ENCODE measurements at regions not wholly inside any gene's neighbourhood (a gene's known extent, or its start where the extent isn't known, plus 50 kb on each side); places are given as distances from the start of the nearest gene placed in this dataset.

DNA sequence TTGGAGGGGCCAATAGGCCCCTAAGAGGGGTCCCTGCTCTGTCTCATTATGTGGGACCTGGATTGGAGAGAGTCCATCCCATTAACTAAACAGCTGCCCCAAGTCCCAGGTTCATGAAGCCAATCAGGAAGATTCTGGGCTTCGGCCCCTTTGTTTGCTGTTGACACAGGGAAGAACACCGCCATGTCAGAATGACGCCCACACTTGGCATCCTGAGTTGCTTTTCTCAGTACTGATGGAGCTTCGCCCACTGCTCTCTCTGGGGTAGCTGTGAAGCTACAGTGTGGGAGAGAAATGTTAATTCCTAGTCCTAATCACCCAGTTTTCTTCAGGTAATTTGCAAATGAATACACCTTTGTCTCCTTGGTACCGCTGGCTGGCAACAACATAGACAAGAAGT is 264.7 kb downstream of the GLRX3 start:
- no peaks in the 10 kb centered on the region for H3K4me1 ChIP-seq (ENCODE audit: control insufficient read depth, low read depth, low read length)
- H2BK5ac ChIP-seq (ENCODE audit: low read length), result no peak overlapping the region
- H2BK15ac ChIP-seq (replicated peaks; ENCODE audit: low read depth), result no peak overlapping the region
- no peak overlapping the region for H2AK5ac ChIP-seq (ENCODE audit: low read length)
- no peak overlapping the region for H4K5ac ChIP-seq (ENCODE audit: low read length)
- WGBS (ENCODE audit: extremely low coverage, insufficient coverage, low lambda C conversion rate), result no CpG with 5 or more reads among the region's 5 CpGs
- H3K4me2 ChIP-seq (ENCODE audit: low read length), result no peak overlapping the region
- no peak overlapping the region for H3K56ac ChIP-seq (ENCODE audit: low read length)
- no peaks in the 10 kb centered on the region for H3K79me2 ChIP-seq (ENCODE audit: control insufficient read depth, insufficient read depth, low read length)
- H3K4me3 ChIP-seq (ENCODE audit: low read length), result no peak overlapping the region
- H3K9ac ChIP-seq (ENCODE audit: low read length), result no peak overlapping the region
- H3K4ac ChIP-seq (ENCODE audit: low read depth, low read length), result no peak overlapping the region
- H4K8ac ChIP-seq (ENCODE audit: low read depth, low read length), result no peak overlapping the region
- no peak overlapping the region for H3K27ac ChIP-seq (ENCODE audit: low read depth, low read length)
- H3K79me1 ChIP-seq (ENCODE audit: low read length), result no peaks in the 10 kb centered on the region
- H3K36me3 ChIP-seq (ENCODE audit: control insufficient read depth, insufficient read depth, low read length), result no peaks in the 10 kb centered on the region
- no peak overlapping the region for H2BK120ac ChIP-seq (ENCODE audit: low read depth, low read length)
- no peak overlapping the region for H3K18ac ChIP-seq (ENCODE audit: low read length)
- DNase-seq, result no peak
- H3K23ac ChIP-seq (ENCODE audit: low read length), result no peak overlapping the region
- H3K27me3 ChIP-seq (ENCODE audit: insufficient read depth, low read length, poor library complexity), result no peaks in the 10 kb centered on the region

GRCh38 chr10:130401860-130402765 is 265.9 kb downstream of the GLRX3 start:
- Histone ChIP-seq H3K27me3 (ENCODE audit: insufficient read depth, low read length, poor library complexity) (no peaks in the 10 kb centered on the region), H3K27ac (ENCODE audit: low read depth, low read length) (no peak overlapping the region), H3K4me3 (ENCODE audit: low read length) (no peak overlapping the region), H4K8ac (ENCODE audit: low read depth, low read length) (no peak overlapping the region), H3K79me2 (ENCODE audit: control insufficient read depth, insufficient read depth, low read length) (no peaks in the 10 kb centered on the region), H3K79me1 (ENCODE audit: low read length) (no peaks in the 10 kb centered on the region), H2AK5ac (ENCODE audit: low read length) (no peak overlapping the region), H2BK15ac (replicated peaks; ENCODE audit: low read depth) (no peak overlapping the region), H3K36me3 (ENCODE audit: control insufficient read depth, insufficient read depth, low read length) (no peaks in the 10 kb centered on the region), H3K56ac (ENCODE audit: low read length) (no peak overlapping the region), H2BK5ac (ENCODE audit: low read length) (no peak overlapping the region), H3K4ac (ENCODE audit: low read depth, low read length) (no peak overlapping the region), H2BK120ac (ENCODE audit: low read depth, low read length) (no peak overlapping the region), H4K5ac (ENCODE audit: low read length) (no peak overlapping the region), H3K9ac (ENCODE audit: low read length) (no peak overlapping the region), H3K18ac (ENCODE audit: low read length) (no peak overlapping the region), H3K4me1 (ENCODE audit: control insufficient read depth, low read depth, low read length) (no peaks in the 10 kb centered on the region), H3K23ac (ENCODE audit: low read length) (no peak overlapping the region), H3K4me2 (ENCODE audit: low read length) (no peak overlapping the region)
- WGBS (ENCODE audit: extremely low coverage, insufficient coverage, low lambda C conversion rate), result no CpG with 5 or more reads among the region's 16 CpGs
- no peak for DNase-seq

- no peak for DNase-seq
- no CpG with 5 or more reads among the region's 6 CpGs for WGBS (ENCODE audit: extremely low coverage, insufficient coverage, low lambda C conversion rate)
- no peak overlapping the region for H3K23ac ChIP-seq (ENCODE audit: low read length)
- H3K27ac ChIP-seq (ENCODE audit: low read depth, low read length), result no peak overlapping the region
- no peaks in the 10 kb centered on the region for H3K27me3 ChIP-seq (ENCODE audit: insufficient read depth, low read length, poor library complexity)
- H3K4ac ChIP-seq (ENCODE audit: low read depth, low read length), result no peak overlapping the region
- H2BK15ac ChIP-seq (replicated peaks; ENCODE audit: low read depth), result no peak overlapping the region
- H3K9ac ChIP-seq (ENCODE audit: low read length), result no peak overlapping the region
- H3K79me2 ChIP-seq (ENCODE audit: control insufficient read depth, insufficient read depth, low read length), result no peaks in the 10 kb centered on the region
- no peak overlapping the region for H2AK5ac ChIP-seq (ENCODE audit: low read length)
- no peak overlapping the region for H3K56ac ChIP-seq (ENCODE audit: low read length)
- no peak overlapping the region for H3K4me2 ChIP-seq (ENCODE audit: low read length)
- H2BK5ac ChIP-seq (ENCODE audit: low read length), result no peak overlapping the region
- no peaks in the 10 kb centered on the region for H3K4me1 ChIP-seq (ENCODE audit: control insufficient read depth, low read depth, low read length)
- H3K18ac ChIP-seq (ENCODE audit: low read length), result no peak overlapping the region
- no peak overlapping the region for H3K4me3 ChIP-seq (ENCODE audit: low read length)
- H4K8ac ChIP-seq (ENCODE audit: low read depth, low read length), result no peak overlapping the region
- H3K36me3 ChIP-seq (ENCODE audit: control insufficient read depth, insufficient read depth, low read length), result no peaks in the 10 kb centered on the region
- H2BK120ac ChIP-seq (ENCODE audit: low read depth, low read length), result no peak overlapping the region
- H4K5ac ChIP-seq (ENCODE audit: low read length), result no peak overlapping the region
- H3K79me1 ChIP-seq (ENCODE audit: low read length), result no peaks in the 10 kb centered on the region
Observed at GRCh38 chr10:130403153-130404075, 267.2 kb downstream of the GLRX3 start.

DNA sequence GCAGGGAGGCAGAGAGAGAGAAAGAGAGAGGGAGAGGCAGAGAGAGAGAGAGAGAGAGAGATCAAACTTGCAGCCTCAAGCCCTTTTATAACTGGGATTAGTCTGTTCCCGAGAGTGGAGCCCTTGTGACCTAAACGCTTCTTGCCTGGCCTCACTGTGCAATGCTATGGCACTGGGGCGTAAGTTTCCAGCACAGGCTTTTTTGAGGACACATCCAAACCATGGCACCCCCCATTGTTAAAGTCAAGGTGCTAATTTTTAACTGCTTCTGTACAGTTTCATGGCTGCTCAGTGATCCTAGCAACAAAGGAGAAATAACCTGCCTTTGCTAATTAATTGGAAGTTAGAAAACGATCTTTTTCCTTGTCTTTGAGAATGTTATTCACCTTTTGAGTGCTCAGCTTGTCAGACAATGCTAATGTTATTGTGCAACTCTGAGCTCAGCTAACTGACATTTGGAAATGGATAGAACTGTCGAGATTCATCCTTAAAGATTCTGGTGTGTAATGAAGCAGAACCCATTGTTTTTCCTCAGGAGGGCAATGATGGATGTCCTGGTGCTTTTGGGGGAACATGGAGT is 268.4 kb downstream of the GLRX3 start:
- no CpG with 5 or more reads among the region's 5 CpGs for WGBS (ENCODE audit: extremely low coverage, insufficient coverage, low lambda C conversion rate)

GRCh38 chr10:130407052-130407451 is 270.9 kb downstream of the GLRX3 start:
- no peak overlapping the region for H3K4me2 ChIP-seq (ENCODE audit: low read length)
- H3K9ac ChIP-seq (ENCODE audit: low read length), result no peak overlapping the region
- H2AK5ac ChIP-seq (ENCODE audit: low read length), result no peak overlapping the region
- no peak overlapping the region for H3K23ac ChIP-seq (ENCODE audit: low read length)
- no peaks in the 10 kb centered on the region for H3K4me1 ChIP-seq (ENCODE audit: control insufficient read depth, low read depth, low read length)
- H3K18ac ChIP-seq (ENCODE audit: low read length), result no peak overlapping the region
- H4K5ac ChIP-seq (ENCODE audit: low read length), result no peak overlapping the region
- H3K56ac ChIP-seq (ENCODE audit: low read length), result no peak overlapping the region
- no peaks in the 10 kb centered on the region for H3K79me1 ChIP-seq (ENCODE audit: low read length)
- no peak overlapping the region for H2BK15ac ChIP-seq (replicated peaks; ENCODE audit: low read depth)
- H2BK5ac ChIP-seq (ENCODE audit: low read length), result no peak overlapping the region
- no peak overlapping the region for H2BK120ac ChIP-seq (ENCODE audit: low read depth, low read length)
- H4K8ac ChIP-seq (ENCODE audit: low read depth, low read length), result no peak overlapping the region
- no CpG with 5 or more reads among the region's 4 CpGs for WGBS (ENCODE audit: extremely low coverage, insufficient coverage, low lambda C conversion rate)
- no peaks in the 10 kb centered on the region for H3K27me3 ChIP-seq (ENCODE audit: insufficient read depth, low read length, poor library complexity)
- no peaks in the 10 kb centered on the region for H3K36me3 ChIP-seq (ENCODE audit: control insufficient read depth, insufficient read depth, low read length)
- H3K79me2 ChIP-seq (ENCODE audit: control insufficient read depth, insufficient read depth, low read length), result no peaks in the 10 kb centered on the region
- H3K4me3 ChIP-seq (ENCODE audit: low read length), result no peak overlapping the region
- no peak for DNase-seq
- H3K27ac ChIP-seq (ENCODE audit: low read depth, low read length), result no peak overlapping the region
- no peak overlapping the region for H3K4ac ChIP-seq (ENCODE audit: low read depth, low read length)

More for the DNA sequence above, 268.4 kb downstream of the GLRX3 start:
- Histone ChIP-seq H3K4me1 (ENCODE audit: control insufficient read depth, low read depth, low read length) (no peaks in the 10 kb centered on the region), H2BK5ac (ENCODE audit: low read length) (no peak overlapping the region), H3K79me1 (ENCODE audit: low read length) (no peaks in the 10 kb centered on the region), H3K27ac (ENCODE audit: low read depth, low read length) (no peak overlapping the region), H2BK120ac (ENCODE audit: low read depth, low read length) (no peak overlapping the region), H3K18ac (ENCODE audit: low read length) (no peak overlapping the region), H3K4me2 (ENCODE audit: low read length) (no peak overlapping the region), H4K5ac (ENCODE audit: low read length) (no peak overlapping the region), H3K9ac (ENCODE audit: low read length) (no peak overlapping the region), H3K56ac (ENCODE audit: low read length) (no peak overlapping the region), H2BK15ac (replicated peaks; ENCODE audit: low read depth) (no peak overlapping the region), H3K27me3 (ENCODE audit: insufficient read depth, low read length, poor library complexity) (no peaks in the 10 kb centered on the region), H3K4me3 (ENCODE audit: low read length) (no peak overlapping the region), H3K36me3 (ENCODE audit: control insufficient read depth, insufficient read depth, low read length) (no peaks in the 10 kb centered on the region), H4K8ac (ENCODE audit: low read depth, low read length) (no peak overlapping the region), H2AK5ac (ENCODE audit: low read length) (no peak overlapping the region), H3K23ac (ENCODE audit: low read length) (no peak overlapping the region), H3K4ac (ENCODE audit: low read depth, low read length) (no peak overlapping the region), H3K79me2 (ENCODE audit: control insufficient read depth, insufficient read depth, low read length) (no peaks in the 10 kb centered on the region)
- DNase-seq, result no peak

All from mesendoderm (in vitro differentiated cells).